ENCODE measurements at regions not wholly inside any gene's neighbourhood (a gene's known extent, or its start where the extent isn't known, plus 50 kb on each side); places are given as distances from the start of the nearest gene placed in this dataset.

DNA sequence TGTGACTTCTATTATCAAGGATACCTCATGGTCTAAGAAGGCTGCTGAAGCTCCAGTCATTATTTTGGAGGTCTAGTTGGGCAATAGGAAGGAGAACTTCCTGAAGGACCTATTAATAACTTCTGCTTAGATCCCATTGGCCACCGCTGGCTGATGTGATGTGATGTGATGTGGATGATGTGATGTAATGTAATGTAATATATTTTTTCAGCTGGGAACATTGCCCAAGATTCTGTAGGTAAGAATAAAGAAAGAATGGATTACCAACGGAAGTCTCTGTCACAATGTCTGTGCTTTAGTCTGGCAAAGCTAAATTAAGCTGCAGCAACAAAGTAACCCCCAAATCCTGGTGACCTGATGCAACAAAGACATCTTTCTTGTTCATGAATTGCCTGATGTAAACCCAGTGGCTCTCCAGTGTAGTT is 233.7 kb downstream of the PTEN start:
- no peak for TF ChIP-seq GATA2 (IDR thresholded peaks at IDR 0.05; ENCODE audit: low read depth, low read length)
- TF ChIP-seq GATA3 (IDR thresholded peaks at IDR 0.05; ENCODE audit: low read depth, low read length): no peak

GRCh38 chr10:88097536-88097935 is 234.1 kb downstream of the PTEN start:
- TF ChIP-seq GATA2 (IDR thresholded peaks at IDR 0.05; ENCODE audit: low read depth, low read length) (no peak), GATA3 (IDR thresholded peaks at IDR 0.05; ENCODE audit: low read depth, low read length) (no peak)

DNA sequence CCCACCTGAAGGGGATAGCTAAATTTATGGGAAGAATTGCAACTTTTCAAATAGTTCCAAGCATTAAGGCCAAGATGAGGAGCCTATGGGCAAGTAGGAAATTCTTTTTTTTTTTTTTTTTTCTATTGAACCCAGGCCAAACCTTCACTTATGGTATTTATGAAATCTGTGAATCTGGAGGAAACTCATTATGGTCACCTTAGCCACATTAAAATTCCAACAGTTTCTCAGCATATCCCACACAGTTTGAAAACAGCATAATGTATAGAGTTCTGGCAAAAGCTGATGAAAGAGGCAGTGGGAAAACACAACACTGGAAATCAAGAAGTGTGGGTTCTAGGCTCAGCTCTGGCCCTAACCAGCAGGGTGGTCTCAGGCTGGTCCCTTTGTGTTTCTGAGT is 236.9 kb downstream of the PTEN start:
- no peak for TF ChIP-seq GATA2 (IDR thresholded peaks at IDR 0.05; ENCODE audit: low read depth, low read length)
- no peak for TF ChIP-seq GATA3 (IDR thresholded peaks at IDR 0.05; ENCODE audit: low read depth, low read length)

GRCh38 chr10:88101666-88102065 is 238.2 kb downstream of the PTEN start:
- no peak for TF ChIP-seq GATA3 (IDR thresholded peaks at IDR 0.05; ENCODE audit: low read depth, low read length)
- TF ChIP-seq GATA2 (IDR thresholded peaks at IDR 0.05; ENCODE audit: low read depth, low read length): no peak

DNA sequence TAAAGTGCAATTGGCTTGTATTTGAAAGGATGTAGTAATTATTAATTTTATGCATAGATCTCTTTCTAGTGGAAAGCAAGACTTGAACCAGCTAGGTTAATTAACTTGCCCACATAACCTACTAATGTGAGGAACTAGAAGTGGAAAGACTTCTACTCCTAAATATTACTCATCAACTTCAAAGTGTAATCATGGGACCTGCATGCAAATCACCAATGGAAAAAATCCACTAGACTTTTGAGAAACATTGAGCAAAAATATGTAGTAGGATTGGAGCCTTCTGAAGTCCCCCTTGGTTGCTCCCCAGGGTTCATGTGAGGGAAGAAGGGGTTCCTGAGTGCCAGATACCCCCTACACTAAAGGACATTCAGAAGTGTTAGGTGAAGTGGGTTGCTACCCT is 240.2 kb downstream of the PTEN start:
- TF ChIP-seq GATA2 (IDR thresholded peaks at IDR 0.05; ENCODE audit: low read depth, low read length) (no peak), GATA3 (IDR thresholded peaks at IDR 0.05; ENCODE audit: low read depth, low read length) (no peak)

GRCh38 chr10:88104223-88104622 is 240.8 kb downstream of the PTEN start:
- TF ChIP-seq GATA2 (IDR thresholded peaks at IDR 0.05; ENCODE audit: low read depth, low read length) (no peak), GATA3 (IDR thresholded peaks at IDR 0.05; ENCODE audit: low read depth, low read length) (no peak)

GRCh38 chr10:88106366-88106765 is 242.9 kb downstream of the PTEN start:
- TF ChIP-seq GATA2 (IDR thresholded peaks at IDR 0.05; ENCODE audit: low read depth, low read length) (no peak), GATA3 (IDR thresholded peaks at IDR 0.05; ENCODE audit: low read depth, low read length) (no peak)

- TF ChIP-seq GATA3 (IDR thresholded peaks at IDR 0.05; ENCODE audit: low read depth, low read length) (no peak), GATA2 (IDR thresholded peaks at IDR 0.05; ENCODE audit: low read depth, low read length) (no peak)
These were observed 244.1 kb downstream of the PTEN start for GRCh38 chr10:88107296-88108097.

- no peak for TF ChIP-seq GATA3 (IDR thresholded peaks at IDR 0.05; ENCODE audit: low read depth, low read length)
- no peak for TF ChIP-seq GATA2 (IDR thresholded peaks at IDR 0.05; ENCODE audit: low read depth, low read length)
These were observed 244.7 kb downstream of the PTEN start for GRCh38 chr10:88108115-88108610.

DNA sequence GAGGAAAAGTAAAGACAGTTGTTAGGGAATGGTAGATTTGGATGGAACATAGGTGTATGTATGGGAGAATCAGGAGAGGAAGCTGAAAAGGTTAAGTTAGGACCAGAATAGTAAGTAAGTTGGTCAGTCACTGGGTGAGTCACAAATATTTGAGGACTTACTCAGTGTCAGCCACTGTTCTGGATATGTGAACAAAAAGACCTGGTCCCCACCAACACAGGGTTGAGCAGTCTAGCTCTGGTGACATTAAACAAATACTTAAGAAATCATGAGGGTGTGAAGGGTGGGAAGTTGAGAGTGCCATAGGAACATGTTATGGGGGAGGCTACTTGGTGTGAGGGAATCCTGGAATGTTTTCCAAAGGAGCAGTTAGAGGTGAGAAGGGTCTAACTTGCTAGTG is 246.9 kb downstream of the PTEN start:
- no peak for TF ChIP-seq GATA3 (IDR thresholded peaks at IDR 0.05; ENCODE audit: low read depth, low read length)
- no peak for TF ChIP-seq GATA2 (IDR thresholded peaks at IDR 0.05; ENCODE audit: low read depth, low read length)

- TF ChIP-seq GATA3 (IDR thresholded peaks at IDR 0.05; ENCODE audit: low read depth, low read length): no peak
- TF ChIP-seq GATA2 (IDR thresholded peaks at IDR 0.05; ENCODE audit: low read depth, low read length): no peak
These were observed 247.4 kb downstream of the PTEN start for GRCh38 chr10:88110822-88111221.

- TF ChIP-seq GATA3 (IDR thresholded peaks at IDR 0.05; ENCODE audit: low read depth, low read length): no peak
- no peak for TF ChIP-seq GATA2 (IDR thresholded peaks at IDR 0.05; ENCODE audit: low read depth, low read length)
These were observed 247.9 kb downstream of the PTEN start for GRCh38 chr10:88111294-88111693.

- TF ChIP-seq GATA2 (IDR thresholded peaks at IDR 0.05; ENCODE audit: low read depth, low read length): no peak
- no peak for TF ChIP-seq GATA3 (IDR thresholded peaks at IDR 0.05; ENCODE audit: low read depth, low read length)
These were observed 249.8 kb downstream of the PTEN start for GRCh38 chr10:88113232-88113631.

GRCh38 chr10:88113657-88114272 is 250.3 kb downstream of the PTEN start:
- TF ChIP-seq GATA2 (IDR thresholded peaks at IDR 0.05; ENCODE audit: low read depth, low read length) (no peak), GATA3 (IDR thresholded peaks at IDR 0.05; ENCODE audit: low read depth, low read length) (no peak)

DNA sequence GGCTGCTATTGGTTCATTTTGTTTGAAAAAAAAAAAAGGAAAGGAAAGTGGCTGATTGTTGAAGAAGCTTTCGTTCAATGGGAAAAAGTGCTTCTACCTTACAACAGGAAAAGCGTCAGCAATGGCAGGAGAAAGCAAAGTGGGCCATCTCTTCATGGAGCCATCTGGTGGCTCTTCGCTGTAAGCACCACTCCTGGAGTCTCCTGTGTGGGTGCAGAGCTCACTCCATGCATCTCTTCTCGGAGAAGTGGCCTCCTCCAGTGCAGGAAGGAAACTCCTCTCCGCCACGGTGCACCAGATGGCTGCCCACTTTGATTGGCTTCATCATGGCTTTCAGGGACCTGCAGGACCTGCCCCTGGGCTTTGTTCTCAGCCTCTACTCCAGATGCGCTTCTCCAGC is 250.9 kb downstream of the PTEN start:
- no peak for TF ChIP-seq GATA2 (IDR thresholded peaks at IDR 0.05; ENCODE audit: low read depth, low read length)
- TF ChIP-seq GATA3 (IDR thresholded peaks at IDR 0.05; ENCODE audit: low read depth, low read length): no peak

Measured in SH-SY5Y (cell line).